SK-N-SH (cell line): ENCODE measurements at regions not wholly inside any gene's neighbourhood (a gene's known extent, or its start where the extent isn't known, plus 50 kb on each side); places are given as distances from the start of the nearest gene placed in this dataset.
A peak's percentile ranks its signal among the peaks of the same experiment; 100 is the strongest.

ENCODE experiments used
- CHD2 ChIP-seq: fragments of 150-350 bp; IDR thresholded peaks from 2 replicates; pipeline ENCODE4 v1.6.1; 2018; ENCODE audit warnings: low read length; ENCODE audit not compliant: partially characterized antibody
- CTCF ChIP-seq: fragments of 200-600 bp; sonication (generic); IDR thresholded peaks from 2 replicates; pipeline ENCODE4 v1.6.1; 2017; ENCODE audit warnings: antibody characterized with exemption, mild to moderate bottlenecking, moderate library complexity
- MAX ChIP-seq: IDR thresholded peaks from 2 replicates; pipeline ENCODE4 v1.4.0; 2012; ENCODE audit warnings: low read depth
- MXI1 ChIP-seq: IDR thresholded peaks from 2 replicates; pipeline ENCODE4 v1.6.1; 2012; ENCODE audit warnings: mild to moderate bottlenecking, low read depth, low read length, improper control_type of control experiment
- POLR2AphosphoS5 ChIP-seq: IDR thresholded peaks from 2 replicates; pipeline ENCODE4 v1.6.1; 2012; ENCODE audit warnings: low read depth, low read length
- RAD21 ChIP-seq: IDR thresholded peaks from 2 replicates; pipeline ENCODE4 v1.6.1; 2012; ENCODE audit warnings: mild to moderate bottlenecking, low read length
- REST ChIP-seq: IDR thresholded peaks from 2 replicates; pipeline ENCODE4 v1.6.1; 2012; ENCODE audit warnings: mild to moderate bottlenecking, low read depth, low read length, moderate library complexity
- RFX5 ChIP-seq: IDR thresholded peaks from 2 replicates; pipeline ENCODE4 v1.6.1; 2012; ENCODE audit warnings: mild to moderate bottlenecking, improper control_type of control experiment, low read length
- RXRA ChIP-seq: IDR thresholded peaks from 2 replicates; pipeline ENCODE4 v1.4.0; 2012; ENCODE audit warnings: low read depth, mild to moderate bottlenecking, borderline replicate concordance
- SIN3A ChIP-seq: IDR thresholded peaks from 2 replicates; pipeline ENCODE4 v1.6.1; 2012; ENCODE audit warnings: low read depth, mild to moderate bottlenecking, low read length, moderate library complexity, borderline replicate concordance
- SMC3 ChIP-seq: IDR thresholded peaks from 2 replicates; pipeline ENCODE4 v1.6.1; 2012; ENCODE audit warnings: low read depth, low read length, improper control_type of control experiment
- TAF1 ChIP-seq: IDR thresholded peaks from 2 replicates; pipeline ENCODE4 v1.6.1; 2012; ENCODE audit warnings: low read depth, mild to moderate bottlenecking, low read length, moderate library complexity, borderline replicate concordance
- TCF12 ChIP-seq: IDR thresholded peaks from 2 replicates; pipeline ENCODE4 v1.4.0; 2012
- USF2 ChIP-seq: fragments of 150-350 bp; IDR thresholded peaks from 2 replicates; pipeline ENCODE4 v1.6.1; 2017; ENCODE audit warnings: antibody characterized with exemption, low read length, low read depth, borderline replicate concordance

GRCh38 chr21:24727803-24728440 is 879.4 kb downstream of the MRPL39 start:
- TF ChIP-seq CTCF (peak; percentile 12; the same call in 1 of the 2 replicates), TAF1 (no peak), MXI1 (no peak), REST (no peak), USF2 (no peak), RAD21 (no peak), CHD2 (no peak), POLR2AphosphoS5 (no peak), SMC3 (no peak), TCF12 (no peak), SIN3A (no peak), RXRA (no peak), MAX (no peak), RFX5 (no peak)
